ENCODE measurements at regions not wholly inside any gene's neighbourhood (a gene's known extent, or its start where the extent isn't known, plus 50 kb on each side); places are given as distances from the start of the nearest gene placed in this dataset.

DNA sequence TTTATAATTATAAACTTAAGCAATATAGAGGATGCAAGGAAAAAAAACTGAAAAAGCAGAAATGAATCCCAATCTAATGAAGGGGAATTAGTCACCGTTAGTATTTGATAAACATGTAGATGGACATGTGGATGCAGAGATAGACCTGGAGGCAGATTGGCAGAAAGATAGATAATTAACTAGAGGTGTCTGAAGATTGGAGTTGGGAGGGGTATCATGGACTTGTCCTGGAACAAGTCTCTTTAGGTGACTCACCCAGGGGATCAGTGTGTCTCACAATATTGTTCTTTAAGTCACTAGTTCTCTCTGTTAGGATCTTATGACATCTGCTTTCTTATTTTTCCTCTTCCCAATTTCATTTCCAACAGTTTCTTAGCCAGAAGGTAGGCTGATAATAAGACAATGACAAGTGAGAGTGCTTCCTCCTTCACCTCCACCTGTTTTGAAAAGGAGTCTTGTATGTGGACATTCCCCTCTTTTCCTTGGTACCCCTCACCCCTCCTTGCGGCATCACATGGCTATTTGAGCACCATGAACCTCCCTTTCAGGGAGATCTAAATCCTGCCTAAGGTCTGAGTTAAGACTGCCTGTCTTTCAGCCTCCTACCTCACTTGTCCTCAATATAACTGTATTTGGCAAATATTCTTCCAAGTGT, 987.7 kb downstream of the TSN start:
- Mint-ChIP-seq H3K27ac (no peak overlapping the region), H3K36me3 (ENCODE audit: insufficient read depth) (no peaks in the 10 kb centered on the region), H3K27me3 (peaks cover 6% of the 10 kb centered on the region), H3K4me3 (ENCODE audit: low read depth) (no peak overlapping the region), H3K9me3 (ENCODE audit: low read depth) (peaks cover 5% of the 10 kb centered on the region), H3K4me1 (ENCODE audit: low read depth) (peaks cover 6% of the 10 kb centered on the region)
- no peak for DNase-seq (ENCODE audit: low spot score, unreplicated experiment)
- TF ChIP-seq, protein P1, sequence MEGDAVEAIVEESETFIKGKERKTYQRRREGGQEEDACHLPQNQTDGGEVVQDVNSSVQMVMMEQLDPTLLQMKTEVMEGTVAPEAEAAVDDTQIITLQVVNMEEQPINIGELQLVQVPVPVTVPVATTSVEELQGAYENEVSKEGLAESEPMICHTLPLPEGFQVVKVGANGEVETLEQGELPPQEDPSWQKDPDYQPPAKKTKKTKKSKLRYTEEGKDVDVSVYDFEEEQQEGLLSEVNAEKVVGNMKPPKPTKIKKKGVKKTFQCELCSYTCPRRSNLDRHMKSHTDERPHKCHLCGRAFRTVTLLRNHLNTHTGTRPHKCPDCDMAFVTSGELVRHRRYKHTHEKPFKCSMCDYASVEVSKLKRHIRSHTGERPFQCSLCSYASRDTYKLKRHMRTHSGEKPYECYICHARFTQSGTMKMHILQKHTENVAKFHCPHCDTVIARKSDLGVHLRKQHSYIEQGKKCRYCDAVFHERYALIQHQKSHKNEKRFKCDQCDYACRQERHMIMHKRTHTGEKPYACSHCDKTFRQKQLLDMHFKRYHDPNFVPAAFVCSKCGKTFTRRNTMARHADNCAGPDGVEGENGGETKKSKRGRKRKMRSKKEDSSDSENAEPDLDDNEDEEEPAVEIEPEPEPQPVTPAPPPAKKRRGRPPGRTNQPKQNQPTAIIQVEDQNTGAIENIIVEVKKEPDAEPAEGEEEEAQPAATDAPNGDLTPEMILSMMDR (IDR thresholded peaks at IDR 0.05; ENCODE audit: unreplicated experiment): no peak

DNA sequence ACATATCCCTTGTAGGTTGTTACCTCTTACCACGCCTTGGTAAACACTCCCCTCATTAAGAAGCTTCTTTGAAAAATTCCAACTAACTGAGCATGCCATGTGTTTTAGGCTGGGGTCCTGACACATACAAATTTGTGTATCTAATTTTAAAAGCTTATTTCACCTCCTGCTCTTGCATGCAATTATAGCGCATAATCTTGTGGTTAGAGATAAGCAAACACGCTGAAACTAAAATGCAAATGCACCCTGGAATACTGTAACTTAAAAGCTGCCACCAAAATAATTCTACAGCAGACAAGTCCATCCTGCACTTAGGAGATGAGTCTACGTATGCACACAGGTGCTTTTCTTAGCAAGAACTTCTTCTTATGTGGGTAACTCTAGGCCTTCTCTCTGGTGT, 990.2 kb downstream of the TSN start:
- Mint-ChIP-seq H3K36me3 (ENCODE audit: insufficient read depth) (no peaks in the 10 kb centered on the region), H3K4me3 (ENCODE audit: low read depth) (no peak overlapping the region), H3K4me1 (ENCODE audit: low read depth) (peaks cover 18% of the 10 kb centered on the region), H3K27me3 (no peaks in the 10 kb centered on the region), H3K27ac (no peak overlapping the region), H3K9me3 (ENCODE audit: low read depth) (peaks cover 4% of the 10 kb centered on the region)
- no peak for DNase-seq (ENCODE audit: low spot score, unreplicated experiment)
- TF ChIP-seq, protein P1 (IDR thresholded peaks at IDR 0.05; ENCODE audit: unreplicated experiment): no peak

DNA sequence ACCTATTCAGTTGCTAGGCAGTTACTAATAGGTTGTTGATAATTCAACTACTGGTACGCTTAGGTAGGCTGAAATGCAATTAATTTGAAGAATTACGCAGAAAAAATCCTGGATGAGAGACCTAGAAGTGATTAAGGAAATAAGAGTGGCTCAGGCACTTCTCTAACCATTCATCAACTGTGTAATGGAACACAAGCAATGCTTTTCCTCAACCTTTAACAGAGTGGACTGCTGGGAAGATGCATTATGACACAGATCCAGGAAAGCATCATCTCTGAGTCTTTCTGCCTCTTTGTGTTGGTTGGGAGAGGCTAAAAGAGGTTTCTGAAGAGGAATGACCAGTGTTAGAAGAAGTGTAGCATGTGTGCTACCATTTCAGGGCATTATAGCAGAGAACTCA, 992.2 kb downstream of the TSN start:
- Mint-ChIP-seq H3K9me3 (ENCODE audit: low read depth) (peaks cover 4% of the 10 kb centered on the region), H3K27me3 (no peaks in the 10 kb centered on the region), H3K4me3 (ENCODE audit: low read depth) (no peak overlapping the region), H3K27ac (no peak overlapping the region), H3K4me1 (ENCODE audit: low read depth) (peaks cover 18% of the 10 kb centered on the region), H3K36me3 (ENCODE audit: insufficient read depth) (no peaks in the 10 kb centered on the region)
- TF ChIP-seq, protein P1 (IDR thresholded peaks at IDR 0.05; ENCODE audit: unreplicated experiment): no peak
- DNase-seq (ENCODE audit: low spot score, unreplicated experiment): no peak

DNA sequence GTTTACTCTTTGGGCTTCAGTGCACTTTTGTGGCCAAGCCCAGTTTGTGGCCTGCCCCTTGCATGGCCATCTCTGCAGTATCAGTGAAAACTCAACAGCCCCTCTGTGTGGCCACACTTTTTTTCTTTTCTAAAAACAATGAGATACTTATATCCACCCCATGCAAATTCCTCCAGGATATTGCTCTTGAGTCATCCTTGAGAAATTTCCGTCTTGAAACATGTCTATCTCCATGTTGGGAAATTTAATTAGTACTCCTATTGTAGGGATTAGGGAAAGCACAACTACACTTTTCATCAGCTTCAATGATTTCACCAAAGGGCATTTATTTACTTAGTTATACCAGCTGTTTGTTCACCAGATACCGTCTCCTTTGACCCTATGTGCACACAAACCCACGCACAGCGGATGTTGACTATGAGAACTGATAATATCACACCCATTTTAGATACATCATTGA, 993.1 kb downstream of the TSN start:
- Mint-ChIP-seq H3K9me3 (ENCODE audit: low read depth) (peaks cover 4% of the 10 kb centered on the region), H3K27ac (peak overlapping the region; percentile 10), H3K27me3 (no peaks in the 10 kb centered on the region), H3K36me3 (ENCODE audit: insufficient read depth) (no peaks in the 10 kb centered on the region), H3K4me1 (ENCODE audit: low read depth) (peaks cover 18% of the 10 kb centered on the region), H3K4me3 (ENCODE audit: low read depth) (no peak overlapping the region)
- TF ChIP-seq, protein P1 (IDR thresholded peaks at IDR 0.05; ENCODE audit: unreplicated experiment): no peak
- no peak for DNase-seq (ENCODE audit: low spot score, unreplicated experiment)

DNA sequence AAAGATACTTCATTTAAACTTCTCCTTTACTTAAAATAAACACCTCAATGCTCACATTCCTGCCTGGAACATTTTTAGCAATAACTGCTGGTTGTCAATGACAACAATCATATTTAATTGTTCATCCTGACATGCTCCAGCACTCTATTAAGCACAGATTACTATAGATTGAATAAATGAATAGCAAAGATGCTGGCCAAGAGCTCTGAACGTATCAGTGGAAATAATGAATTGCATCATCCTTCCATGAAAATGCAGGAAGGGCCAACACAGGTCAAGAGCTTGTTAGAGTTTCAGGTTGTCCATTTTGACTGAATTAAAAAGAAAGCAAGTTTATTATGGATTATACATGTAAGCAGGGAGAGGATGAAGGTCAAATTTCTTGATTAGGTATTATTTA, 994.0 kb downstream of the TSN start:
- Mint-ChIP-seq H3K36me3 (ENCODE audit: insufficient read depth) (no peaks in the 10 kb centered on the region), H3K4me3 (ENCODE audit: low read depth) (no peak overlapping the region), H3K27ac (no peak overlapping the region), H3K9me3 (ENCODE audit: low read depth) (peaks cover 4% of the 10 kb centered on the region), H3K27me3 (no peaks in the 10 kb centered on the region), H3K4me1 (ENCODE audit: low read depth) (peaks cover 18% of the 10 kb centered on the region)
- TF ChIP-seq, protein P1 (IDR thresholded peaks at IDR 0.05; ENCODE audit: unreplicated experiment): no peak
- DNase-seq (ENCODE audit: low spot score, unreplicated experiment): no peak
